A549 (cell line): ENCODE measurements at regions not wholly inside any gene's neighbourhood (a gene's known extent, or its start where the extent isn't known, plus 50 kb on each side); places are given as distances from the start of the nearest gene placed in this dataset.

ENCODE experiments used
- ATAC-seq, 2 experiments: fragments of 200-7000 bp in 1 of 2; fragments of >200 bp in 1 of 2; cut with Nextera tagmentation in 1 of 2; cut with Tn5 transposase in 1 of 2; 3 replicates each; pipeline versions ENCODE4 v1.8.0 to v1.9.1; 2018 to 2020; ENCODE audit warnings: mild to moderate bottlenecking in 1 of 2, moderate library complexity in 1 of 2
- CTCF ChIA-PET: fragments of 300-600 bp; sonication (Branson Sonifier 250); formaldehyde crosslinking; extraction: SDS; loops from one replicate; lab custom pipeline; 2021; ENCODE audit warnings: antibody characterized with exemption, inconsistent platforms; lab: Yijun Ruan, JAX
- POLR2A ChIA-PET: fragments of 350-600 bp; formaldehyde crosslinking; extraction: SDS; loops from one replicate; lab custom pipeline; 2021; ENCODE audit warnings: antibody characterized with exemption, inconsistent platforms; lab: Yijun Ruan, JAX
- DNase-seq, 2 experiments: peaks; one replicate each; pipeline versions ENCODE4 v3.0.0 to v3.0.0-alpha.2; 2011 to 2016; ENCODE audit warnings: low read depth in 1 of 2, low spot score in 1 of 2
- FAIRE-seq: peaks from 2 replicates; lab custom pipeline; 2011; peaks lifted over from hg19 to GRCh38; lab: Jason Lieb, UNC
- H3K27ac ChIP-seq, 2 experiments: fragments of >200 bp; sonication (Bioruptor Twin); formaldehyde crosslinking; 3 replicates each; pipeline ENCODE4 v1.5.1; 2016 to 2017
- H3K4me1 ChIP-seq: fragments of >200 bp; sonication (Bioruptor Twin); formaldehyde crosslinking; 3 replicates; pipeline ENCODE4 v1.6.1; 2016
- H3K4me2 ChIP-seq: fragments of >200 bp; sonication (Bioruptor Twin); formaldehyde crosslinking; 3 replicates; pipeline ENCODE4 v1.6.1; 2016
- H3K4me3 ChIP-seq: fragments of >200 bp; sonication (Bioruptor Twin); formaldehyde crosslinking; 3 replicates; pipeline ENCODE4 v1.5.1; 2016
- H3K9me3 ChIP-seq: fragments of >200 bp; sonication (Bioruptor Twin); formaldehyde crosslinking; 3 replicates; pipeline ENCODE4 v1.6.1; 2016
- BCL3 ChIP-seq: fragments of >200 bp; sonication (Bioruptor Twin); formaldehyde crosslinking; IDR thresholded peaks from 3 replicates; pipeline ENCODE4 v1.6.1; 2016
- BHLHE40 ChIP-seq: IDR thresholded peaks from 2 replicates; pipeline ENCODE4 v1.6.1; 2012; ENCODE audit warnings: low read depth, low read length, inconsistent platforms
- CEBPB ChIP-seq, 2 experiments: fragments of >200 bp in 1 of 2; sonication (Bioruptor Twin) in 1 of 2; formaldehyde crosslinking in 1 of 2; IDR thresholded peaks; 2 replicates each; pipeline ENCODE4 v1.6.1; 2012 to 2016
- CHD2 ChIP-seq: fragments of 150-350 bp; IDR thresholded peaks from 2 replicates; pipeline ENCODE4 v1.6.1; 2014; ENCODE audit warnings: low read length; ENCODE audit not compliant: partially characterized antibody
- EHMT2 ChIP-seq: fragments of 200-600 bp; sonication (generic); IDR thresholded peaks from 2 replicates; pipeline ENCODE4 v1.6.1; 2016; ENCODE audit warnings: antibody characterized with exemption, low read depth, mild to moderate bottlenecking, moderate library complexity
- FOXS1 ChIP-seq: fragments of 250-450 bp; sonication (Bioruptor Pico); IDR thresholded peaks from 2 replicates; pipeline ENCODE4 v1.5.0; 2020; ENCODE audit warnings: mild to moderate bottlenecking, moderate library complexity
- HOXB13 ChIP-seq: fragments of 250-450 bp; sonication (Bioruptor Pico); IDR thresholded peaks from 2 replicates; pipeline ENCODE4 v1.5.0; 2020; ENCODE audit warnings: low read depth, mild to moderate bottlenecking, moderate library complexity
- JUN ChIP-seq, 2 experiments: fragments of >200 bp; sonication (Bioruptor Twin); formaldehyde crosslinking; IDR thresholded peaks; 2 replicates in 1 of 2; 3 replicates in 1 of 2; pipeline ENCODE4 v1.6.1; 2016 to 2017
- JUNB ChIP-seq: fragments of >200 bp; sonication (Bioruptor Twin); formaldehyde crosslinking; IDR thresholded peaks from 2 replicates; pipeline ENCODE4 v1.6.1; 2016
- MAFK ChIP-seq: fragments of 450-650 bp; IDR thresholded peaks from 2 replicates; pipeline ENCODE4 v1.6.1; 2014; ENCODE audit not compliant: partially characterized antibody
- MAZ ChIP-seq: fragments of 150-350 bp; IDR thresholded peaks from 2 replicates; pipeline ENCODE4 v1.6.1; 2014; ENCODE audit warnings: antibody characterized with exemption, low read depth, low read length, borderline replicate concordance
- MYC ChIP-seq: IDR thresholded peaks from 2 replicates; pipeline ENCODE4 v1.6.1; 2012; ENCODE audit warnings: mild to moderate bottlenecking, inconsistent platforms, low read length, improper control_type of control experiment, borderline replicate concordance
- NPAS2 ChIP-seq: fragments of 250-450 bp; sonication (Bioruptor Pico); IDR thresholded peaks from 2 replicates; pipeline ENCODE4 v1.8.0; 2022; ENCODE audit warnings: mild to moderate bottlenecking, moderate library complexity, borderline replicate concordance
- NR3C1 ChIP-seq: fragments of >200 bp; sonication (Bioruptor Twin); formaldehyde crosslinking; IDR thresholded peaks from 3 replicates; pipeline ENCODE4 v1.6.1; 2017
- PHF8 ChIP-seq: fragments of 200-600 bp; sonication (generic); IDR thresholded peaks from 2 replicates; pipeline ENCODE4 v1.6.1; 2016; ENCODE audit warnings: low read depth, mild to moderate bottlenecking, antibody characterized with exemption, moderate library complexity, borderline replicate concordance
- POLR2A ChIP-seq: IDR thresholded peaks from 2 replicates; pipeline ENCODE4 v1.6.1; 2012; ENCODE audit warnings: mild to moderate bottlenecking, low read length
- RARB ChIP-seq: fragments of 250-450 bp; sonication (Bioruptor Pico); IDR thresholded peaks from 2 replicates; pipeline ENCODE4 v1.8.0; 2021; ENCODE audit warnings: mild to moderate bottlenecking, moderate library complexity
- REST ChIP-seq: fragments of 200-600 bp; sonication (generic); IDR thresholded peaks from 2 replicates; pipeline ENCODE4 v1.6.1; 2016; ENCODE audit warnings: antibody characterized with exemption, mild to moderate bottlenecking, moderate library complexity
- RNF2 ChIP-seq: fragments of 200-600 bp; sonication (generic); IDR thresholded peaks from 2 replicates; pipeline ENCODE4 v1.6.1; 2016; ENCODE audit warnings: low read depth, mild to moderate bottlenecking, antibody characterized with exemption, moderate library complexity, borderline replicate concordance
- SMC3 ChIP-seq: fragments of >200 bp; sonication (Bioruptor Twin); formaldehyde crosslinking; IDR thresholded peaks from 3 replicates; pipeline ENCODE4 v1.6.1; 2018; ENCODE audit warnings: inconsistent platforms
- TFCP2L1 ChIP-seq: fragments of 250-450 bp; sonication (Bioruptor Pico); IDR thresholded peaks from 2 replicates; pipeline ENCODE4 v1.5.0; 2021; ENCODE audit warnings: mild to moderate bottlenecking
- TP53 ChIP-seq: fragments of 250-450 bp; sonication (Bioruptor Pico); IDR thresholded peaks from 2 replicates; pipeline ENCODE4 v1.5.0; 2021; ENCODE audit warnings: mild to moderate bottlenecking, moderate library complexity
- USF2 ChIP-seq: fragments of 450-650 bp; IDR thresholded peaks from 2 replicates; pipeline ENCODE4 v1.6.1; 2014; ENCODE audit warnings: antibody characterized with exemption
- WGBS: methylation state at CpG from one replicate; pipeline ENCODE4 v1.1.6; 2017; ENCODE audit errors: missing lambda C conversion rate; 5-methylcytosine and 5-hydroxymethylcytosine counted together
- TF ChIP-seq, protein P1 (sequence below): IDR thresholded peaks from 2 replicates; pipeline ENCODE4 v1.6.1; 2012

DNA sequence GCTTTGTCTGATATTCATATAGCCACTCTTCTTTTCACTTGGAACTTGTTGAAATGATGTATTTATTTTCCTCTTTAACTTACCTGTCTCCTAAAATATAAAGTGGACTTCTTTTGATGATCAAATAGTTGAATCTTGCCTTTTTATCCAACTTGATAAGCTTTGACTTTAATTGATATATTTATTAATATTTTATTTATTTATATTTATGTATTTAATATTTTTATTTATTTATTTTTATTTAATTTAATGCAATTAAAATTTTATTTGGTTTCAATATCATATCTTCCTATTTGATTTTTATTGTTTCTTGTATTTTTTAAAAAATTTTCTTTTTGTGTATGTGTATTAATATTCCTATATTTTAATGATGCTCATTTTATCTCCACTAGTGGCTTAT lies 555.1 kb upstream of the EPHA6 start:
- DNase-seq = no peak
- TF ChIP-seq EHMT2 = no peak
- TF ChIP-seq SMC3 = no peak
- TF ChIP-seq REST = no peak
- TF ChIP-seq MAZ = no peak
- TF ChIP-seq CEBPB (IDR thresholded peaks at IDR 0.05) = no peak
- no peak for TF ChIP-seq USF2
- no peak for TF ChIP-seq JUNB
- TF ChIP-seq TP53 (CRISPR knock-in tag) = no peak
- no peak for TF ChIP-seq NPAS2
- TF ChIP-seq BHLHE40 = no peak
- no peak for TF ChIP-seq MYC
- no peak for TF ChIP-seq MAFK
- TF ChIP-seq NR3C1 = no peak
- no peak for TF ChIP-seq BCL3
- no peak for TF ChIP-seq HOXB13
- TF ChIP-seq, protein P1, sequence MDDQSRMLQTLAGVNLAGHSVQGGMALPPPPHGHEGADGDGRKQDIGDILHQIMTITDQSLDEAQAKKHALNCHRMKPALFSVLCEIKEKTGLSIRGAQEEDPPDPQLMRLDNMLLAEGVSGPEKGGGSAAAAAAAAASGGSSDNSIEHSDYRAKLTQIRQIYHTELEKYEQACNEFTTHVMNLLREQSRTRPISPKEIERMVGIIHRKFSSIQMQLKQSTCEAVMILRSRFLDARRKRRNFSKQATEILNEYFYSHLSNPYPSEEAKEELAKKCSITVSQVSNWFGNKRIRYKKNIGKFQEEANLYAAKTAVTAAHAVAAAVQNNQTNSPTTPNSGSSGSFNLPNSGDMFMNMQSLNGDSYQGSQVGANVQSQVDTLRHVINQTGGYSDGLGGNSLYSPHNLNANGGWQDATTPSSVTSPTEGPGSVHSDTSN = no peak
- TF ChIP-seq TFCP2L1 (CRISPR knock-in tag) = no peak
- no peak for TF ChIP-seq PHF8
- TF ChIP-seq JUN (IDR thresholded peaks at IDR 0.05) = no peak
- TF ChIP-seq RARB (CRISPR knock-in tag) = no peak
- H3K4me3 ChIP-seq = no peak overlapping the region
- no peak for FAIRE-seq
- H3K9me3 ChIP-seq = no peaks in the 10 kb centered on the region
- ChIA-PET POLR2A (no interaction called here), CTCF (no interaction called here)
- no peaks in the 10 kb centered on the region for H3K4me1 ChIP-seq
- no peak overlapping the region for H3K4me2 ChIP-seq
- no peak for ATAC-seq
- no peak overlapping the region for H3K27ac ChIP-seq

- H3K4me1 ChIP-seq = no peaks in the 10 kb centered on the region
- TF ChIP-seq RNF2 = no peak
- TF ChIP-seq FOXS1 (CRISPR knock-in tag) = no peak
- TF ChIP-seq EHMT2 = no peak
- no peak for TF ChIP-seq POLR2A
- no peak for TF ChIP-seq CHD2
- no peak overlapping the region for H3K27ac ChIP-seq
- ChIA-PET CTCF (no interaction called here), POLR2A (no interaction called here)
- DNase-seq (no peak), ATAC-seq (no peak), FAIRE-seq (no peak)
- H3K4me2 ChIP-seq = no peak overlapping the region
- no peak overlapping the region for H3K4me3 ChIP-seq
- WGBS = 49% methylated on average over 2 of the region's 2 CpGs
- no peaks in the 10 kb centered on the region for H3K9me3 ChIP-seq
These were observed 549.7 kb upstream of the EPHA6 start for GRCh38 chr3:96264701-96265100.
